ENCODE measurements at regions not wholly inside any gene's neighbourhood (a gene's known extent, or its start where the extent isn't known, plus 50 kb on each side); places are given as distances from the start of the nearest gene placed in this dataset.
"Not testable (repeated sequence)": the region's sequence is repeated elsewhere in the genome, so short reads cannot be mapped to it uniquely, and the experiment has no call there.

- Histone ChIP-seq H3K27me3 (ENCODE audit: control insufficient read depth, insufficient read depth, low read length) (no peaks in the 10 kb centered on the region), H3K9me3 (replicated peaks; ENCODE audit: low read length) (no peaks in the 10 kb centered on the region), H3K4me2 (ENCODE audit: low read length) (no peak overlapping the region), H3K4me3 (ENCODE audit: low read length) (no peak overlapping the region), H3K9ac (ENCODE audit: low read depth, low read length) (no peak overlapping the region), H3K4me1 (ENCODE audit: control insufficient read depth, insufficient read depth, low read length) (no peaks in the 10 kb centered on the region), H3K36me3 (ENCODE audit: insufficient read depth, low read length) (no peaks in the 10 kb centered on the region)
These were observed 1217.0 kb downstream of the RAPGEF2 start for GRCh38 chr4:160319868-160320260.

GRCh38 chr4:160326110-160326509 is 1223.2 kb downstream of the RAPGEF2 start:
- H3K9ac ChIP-seq (ENCODE audit: low read depth, low read length), result no peak overlapping the region

GRCh38 chr4:160347197-160347596 is 1244.3 kb downstream of the RAPGEF2 start:
- no peaks in the 10 kb centered on the region for H3K36me3 ChIP-seq (ENCODE audit: insufficient read depth, low read length)
- no peak overlapping the region for H3K4me2 ChIP-seq (ENCODE audit: low read length)
- H3K27me3 ChIP-seq (ENCODE audit: control insufficient read depth, insufficient read depth, low read length), result no peaks in the 10 kb centered on the region
- no peak overlapping the region for H3K4me3 ChIP-seq (ENCODE audit: low read length)
- H3K9me3 ChIP-seq (replicated peaks; ENCODE audit: low read length), result no peaks in the 10 kb centered on the region
- H3K4me1 ChIP-seq (ENCODE audit: control insufficient read depth, insufficient read depth, low read length), result no peaks in the 10 kb centered on the region
- no peak overlapping the region for H3K9ac ChIP-seq (ENCODE audit: low read depth, low read length)

More at GRCh38 chr4:160326110-160326509, 1223.2 kb downstream of the RAPGEF2 start:
- Histone ChIP-seq H3K27me3 (ENCODE audit: control insufficient read depth, insufficient read depth, low read length) (no peaks in the 10 kb centered on the region), H3K4me2 (ENCODE audit: low read length) (no peak overlapping the region), H3K9me3 (replicated peaks; ENCODE audit: low read length) (no peaks in the 10 kb centered on the region), H3K36me3 (ENCODE audit: insufficient read depth, low read length) (no peaks in the 10 kb centered on the region), H3K4me3 (ENCODE audit: low read length) (no peak overlapping the region), H3K4me1 (ENCODE audit: control insufficient read depth, insufficient read depth, low read length) (no peaks in the 10 kb centered on the region)

- Histone ChIP-seq H3K9me3 (replicated peaks; ENCODE audit: low read length) (no peaks in the 10 kb centered on the region), H3K4me1 (ENCODE audit: control insufficient read depth, insufficient read depth, low read length) (no peaks in the 10 kb centered on the region), H3K27me3 (ENCODE audit: control insufficient read depth, insufficient read depth, low read length) (no peaks in the 10 kb centered on the region)
These were observed 1248.1 kb downstream of the RAPGEF2 start for GRCh38 chr4:160350944-160351343.

GRCh38 chr4:160352637-160353036 is 1249.8 kb downstream of the RAPGEF2 start:
- Histone ChIP-seq H3K27me3 (ENCODE audit: control insufficient read depth, insufficient read depth, low read length) (no peaks in the 10 kb centered on the region), H3K9me3 (replicated peaks; ENCODE audit: low read length) (no peaks in the 10 kb centered on the region), H3K4me3 (ENCODE audit: low read length) (no peak overlapping the region), H3K9ac (ENCODE audit: low read depth, low read length) (no peak overlapping the region), H3K4me1 (ENCODE audit: control insufficient read depth, insufficient read depth, low read length) (no peaks in the 10 kb centered on the region), H3K4me2 (ENCODE audit: low read length) (no peak overlapping the region), H3K36me3 (ENCODE audit: insufficient read depth, low read length) (no peaks in the 10 kb centered on the region)

More at GRCh38 chr4:160350944-160351343, 1248.1 kb downstream of the RAPGEF2 start:
- Histone ChIP-seq H3K36me3 (ENCODE audit: insufficient read depth, low read length) (no peaks in the 10 kb centered on the region), H3K9ac (ENCODE audit: low read depth, low read length) (no peak overlapping the region), H3K4me3 (ENCODE audit: low read length) (no peak overlapping the region), H3K4me2 (ENCODE audit: low read length) (no peak overlapping the region)

- Histone ChIP-seq H3K9ac (ENCODE audit: low read depth, low read length) (no peak overlapping the region), H3K36me3 (ENCODE audit: insufficient read depth, low read length) (no peaks in the 10 kb centered on the region), H3K4me3 (ENCODE audit: low read length) (no peak overlapping the region), H3K9me3 (replicated peaks; ENCODE audit: low read length) (no peaks in the 10 kb centered on the region), H3K4me1 (ENCODE audit: control insufficient read depth, insufficient read depth, low read length) (no peaks in the 10 kb centered on the region), H3K4me2 (ENCODE audit: low read length) (no peak overlapping the region), H3K27me3 (ENCODE audit: control insufficient read depth, insufficient read depth, low read length) (no peaks in the 10 kb centered on the region)
These were observed 1250.7 kb downstream of the RAPGEF2 start for GRCh38 chr4:160353548-160353947.

GRCh38 chr4:160362478-160362877 is 1259.6 kb downstream of the RAPGEF2 start:
- Histone ChIP-seq H3K4me3 (ENCODE audit: low read length) (no peak overlapping the region), H3K9ac (ENCODE audit: low read depth, low read length) (no peak overlapping the region), H3K9me3 (replicated peaks; ENCODE audit: low read length) (no peaks in the 10 kb centered on the region), H3K36me3 (ENCODE audit: insufficient read depth, low read length) (no peaks in the 10 kb centered on the region), H3K27me3 (ENCODE audit: control insufficient read depth, insufficient read depth, low read length) (no peaks in the 10 kb centered on the region), H3K4me1 (ENCODE audit: control insufficient read depth, insufficient read depth, low read length) (no peaks in the 10 kb centered on the region), H3K4me2 (ENCODE audit: low read length) (no peak overlapping the region)

- no peaks in the 10 kb centered on the region for H3K4me1 ChIP-seq (ENCODE audit: control insufficient read depth, insufficient read depth, low read length)
- H3K27me3 ChIP-seq (ENCODE audit: control insufficient read depth, insufficient read depth, low read length), result no peaks in the 10 kb centered on the region
- H3K4me2 ChIP-seq (ENCODE audit: low read length), result no peak overlapping the region
- no peaks in the 10 kb centered on the region for H3K9me3 ChIP-seq (replicated peaks; ENCODE audit: low read length)
- no peak overlapping the region for H3K4me3 ChIP-seq (ENCODE audit: low read length)
- no peak overlapping the region for H3K9ac ChIP-seq (ENCODE audit: low read depth, low read length)
- no peaks in the 10 kb centered on the region for H3K36me3 ChIP-seq (ENCODE audit: insufficient read depth, low read length)
These were observed 1261.3 kb downstream of the RAPGEF2 start for GRCh38 chr4:160364217-160364616.

GRCh38 chr4:160364665-160365064 is 1261.8 kb downstream of the RAPGEF2 start:
- not testable (repeated sequence) for H3K36me3 ChIP-seq (ENCODE audit: insufficient read depth, low read length); H3K4me1 ChIP-seq (ENCODE audit: control insufficient read depth, insufficient read depth, low read length); H3K9ac ChIP-seq (ENCODE audit: low read depth, low read length); H3K4me3 ChIP-seq (ENCODE audit: low read length); H3K9me3 ChIP-seq (replicated peaks; ENCODE audit: low read length); H3K4me2 ChIP-seq (ENCODE audit: low read length); H3K27me3 ChIP-seq (ENCODE audit: control insufficient read depth, insufficient read depth, low read length)

- H3K9ac ChIP-seq (ENCODE audit: low read depth, low read length); H3K27me3 ChIP-seq (ENCODE audit: control insufficient read depth, insufficient read depth, low read length); H3K4me3 ChIP-seq (ENCODE audit: low read length); H3K9me3 ChIP-seq (replicated peaks; ENCODE audit: low read length); H3K36me3 ChIP-seq (ENCODE audit: insufficient read depth, low read length); H3K4me2 ChIP-seq (ENCODE audit: low read length); H3K4me1 ChIP-seq (ENCODE audit: control insufficient read depth, insufficient read depth, low read length): not testable (repeated sequence)
These were observed 1262.5 kb downstream of the RAPGEF2 start for GRCh38 chr4:160365383-160365782.

- no peaks in the 10 kb centered on the region for H3K9me3 ChIP-seq (replicated peaks; ENCODE audit: low read length)
- no peaks in the 10 kb centered on the region for H3K27me3 ChIP-seq (ENCODE audit: control insufficient read depth, insufficient read depth, low read length)
- H3K4me3 ChIP-seq (ENCODE audit: low read length), result no peak overlapping the region
- H3K36me3 ChIP-seq (ENCODE audit: insufficient read depth, low read length), result no peaks in the 10 kb centered on the region
- H3K4me1 ChIP-seq (ENCODE audit: control insufficient read depth, insufficient read depth, low read length), result no peaks in the 10 kb centered on the region
- no peak overlapping the region for H3K9ac ChIP-seq (ENCODE audit: low read depth, low read length)
- H3K4me2 ChIP-seq (ENCODE audit: low read length), result no peak overlapping the region
These were observed 1267.2 kb downstream of the RAPGEF2 start for GRCh38 chr4:160370046-160370445.

GRCh38 chr4:160371446-160371845 is 1268.6 kb downstream of the RAPGEF2 start:
- no peaks in the 10 kb centered on the region for H3K4me1 ChIP-seq (ENCODE audit: control insufficient read depth, insufficient read depth, low read length)
- H3K9me3 ChIP-seq (replicated peaks; ENCODE audit: low read length), result no peaks in the 10 kb centered on the region
- no peaks in the 10 kb centered on the region for H3K36me3 ChIP-seq (ENCODE audit: insufficient read depth, low read length)
- H3K4me2 ChIP-seq (ENCODE audit: low read length), result no peak overlapping the region
- H3K27me3 ChIP-seq (ENCODE audit: control insufficient read depth, insufficient read depth, low read length), result no peaks in the 10 kb centered on the region
- H3K9ac ChIP-seq (ENCODE audit: low read depth, low read length), result no peak overlapping the region
- H3K4me3 ChIP-seq (ENCODE audit: low read length), result no peak overlapping the region

Measured in skeletal muscle satellite cell (primary cell).